ENCODE measurements at regions not wholly inside any gene's neighbourhood (a gene's known extent, or its start where the extent isn't known, plus 50 kb on each side); places are given as distances from the start of the nearest gene placed in this dataset.

GRCh38 chr2:129113776-129114175 is 795.1 kb upstream of the HS6ST1 start:
- H3K27ac Mint-ChIP-seq = no peak overlapping the region
- H3K9me3 Mint-ChIP-seq = peaks cover 3% of the 10 kb centered on the region
- ATAC-seq (no peak), DNase-seq (ENCODE audit: low spot score) (no peak)
- CTCF ChIA-PET = no interaction called here
- H3K4me3 Mint-ChIP-seq = no peak overlapping the region
- H3K4me1 Mint-ChIP-seq = no peaks in the 10 kb centered on the region
- no peaks in the 10 kb centered on the region for H3K36me3 Mint-ChIP-seq
- no peaks in the 10 kb centered on the region for H3K27me3 Mint-ChIP-seq (ENCODE audit: low read depth)
- POLR2A ChIA-PET = no interaction called here
- TF ChIP-seq JAZF1 (CRISPR knock-in tag; IDR thresholded peaks at IDR 0.05) = no peak
- no peak for TF ChIP-seq CDX4 (CRISPR knock-in tag; IDR thresholded peaks at IDR 0.05; ENCODE audit: borderline replicate concordance)
- TF ChIP-seq PRRX2 (CRISPR knock-in tag; IDR thresholded peaks at IDR 0.05) = no peak
- TF ChIP-seq ZNF416 (CRISPR knock-in tag; IDR thresholded peaks at IDR 0.05) = no peak
- TF ChIP-seq MAX (CRISPR knock-in tag; IDR thresholded peaks at IDR 0.05) = no peak
- TF ChIP-seq ZNF425 (CRISPR knock-in tag; conservative IDR thresholded peaks at IDR 0.05) = no peak
- TF ChIP-seq ZNF219 (CRISPR knock-in tag; IDR thresholded peaks at IDR 0.05; ENCODE audit: borderline replicate concordance) = no peak
- TF ChIP-seq JUN (CRISPR knock-in tag; IDR thresholded peaks at IDR 0.05) = no peak
- no peak for TF ChIP-seq NR2C2 (CRISPR knock-in tag; IDR thresholded peaks at IDR 0.05)

GRCh38 chr2:129117434-129117833 is 798.8 kb upstream of the HS6ST1 start:
- ChIA-PET POLR2A (no interaction called here), CTCF (no interaction called here)
- H3K4me3 Mint-ChIP-seq = no peak overlapping the region

GRCh38 chr2:129118296-129118695 is 799.6 kb upstream of the HS6ST1 start:
- Mint-ChIP-seq H3K36me3 (no peaks in the 10 kb centered on the region), H3K27me3 (ENCODE audit: low read depth) (no peaks in the 10 kb centered on the region), H3K9me3 (0 out of 2 replicates have a peak, but pooled peaks cover 4% of the 10 kb centered on the region), H3K4me3 (no peak overlapping the region), H3K27ac (no peak overlapping the region), H3K4me1 (no peaks in the 10 kb centered on the region)
- DNase-seq (ENCODE audit: low spot score) (no peak), ATAC-seq (no peak)
- CTCF ChIA-PET = interaction anchor here (0.6 kb wide), 1 partner anchor 73 kb away, joined by 4 read pairs; no protein-coding TSS in a partner anchor
- POLR2A ChIA-PET = no interaction called here
- no peak for TF ChIP-seq ZBTB43 (CRISPR knock-in tag; IDR thresholded peaks at IDR 0.05)
- no peak for TF ChIP-seq JAZF1 (CRISPR knock-in tag; IDR thresholded peaks at IDR 0.05)
- no peak for TF ChIP-seq FOXP4 (CRISPR knock-in tag; IDR thresholded peaks at IDR 0.05)
- no peak for TF ChIP-seq ZNF317 (CRISPR knock-in tag; IDR thresholded peaks at IDR 0.05; ENCODE audit: borderline replicate concordance, low read depth)
- no peak for TF ChIP-seq ERG (CRISPR knock-in tag; IDR thresholded peaks at IDR 0.05)
- TF ChIP-seq ZNF121 (CRISPR knock-in tag; IDR thresholded peaks at IDR 0.05) = no peak
- TF ChIP-seq ATF3 (CRISPR knock-in tag; conservative IDR thresholded peaks at IDR 0.05) = no peak
- no peak for TF ChIP-seq CBFB (CRISPR knock-in tag; IDR thresholded peaks at IDR 0.05; ENCODE audit: low read depth)

More at GRCh38 chr2:129117434-129117833, 798.8 kb upstream of the HS6ST1 start:
- Mint-ChIP-seq H3K9me3 (0 out of 2 replicates have a peak, but pooled peaks cover 4% of the 10 kb centered on the region), H3K36me3 (no peaks in the 10 kb centered on the region), H3K27ac (no peak overlapping the region), H3K27me3 (ENCODE audit: low read depth) (no peaks in the 10 kb centered on the region), H3K4me1 (no peaks in the 10 kb centered on the region)
- TF ChIP-seq ZNF281 (CRISPR knock-in tag; IDR thresholded peaks at IDR 0.05) = no peak
- ATAC-seq = no peak
- DNase-seq (ENCODE audit: low spot score) = no peak
